ENCODE measurements at regions not wholly inside any gene's neighbourhood (a gene's known extent, or its start where the extent isn't known, plus 50 kb on each side); places are given as distances from the start of the nearest gene placed in this dataset.

- TF ChIP-seq CHD7 (IDR thresholded peaks at IDR 0.05; ENCODE audit: insufficient replicate concordance, low read length) (no peak), SP1 (IDR thresholded peaks at IDR 0.05; ENCODE audit: low read depth, low read length) (no peak), SIRT6 (IDR thresholded peaks at IDR 0.05; ENCODE audit: low read length) (no peak), BRCA1 (IDR thresholded peaks at IDR 0.05; ENCODE audit: low read depth, low read length) (no peak), TCF12 (IDR thresholded peaks at IDR 0.05; ENCODE audit: low read depth, low read length) (no peak), SUZ12 (IDR thresholded peaks at IDR 0.05; ENCODE audit: low read length) (no peak), TAF1 (IDR thresholded peaks at IDR 0.05; ENCODE audit: low read depth, low read length) (no peak), KDM1A (IDR thresholded peaks at IDR 0.05; ENCODE audit: borderline replicate concordance, low read length) (no peak)
These were observed 943.7 kb downstream of the CDH18 start (continued) for GRCh38 chr5:19044311-19044710.

Data from H1 (cell line).